ENCODE measurements at regions not wholly inside any gene's neighbourhood (a gene's known extent, or its start where the extent isn't known, plus 50 kb on each side); places are given as distances from the start of the nearest gene placed in this dataset.

- TF ChIP-seq EZH2 (IDR thresholded peaks at IDR 0.05; ENCODE audit: low read depth) = no peak
- TF ChIP-seq CTCF (conservative IDR thresholded peaks at IDR 0.05) = no peak
These were observed 73.0 kb upstream of the PROK2 start for GRCh38 chr3:71857956-71858355.
